ENCODE measurements at regions not wholly inside any gene's neighbourhood (a gene's known extent, or its start where the extent isn't known, plus 50 kb on each side); places are given as distances from the start of the nearest gene placed in this dataset.
A peak's percentile ranks its signal among the peaks of the same experiment; 100 is the strongest.

- Mint-ChIP-seq H3K4me1 (peaks cover 13% of the 10 kb centered on the region), H3K36me3 (peaks cover 19% of the 10 kb centered on the region), H3K27ac (peak overlapping the region; percentile 13), H3K9me3 (peaks cover 39% of the 10 kb centered on the region), H3K27me3 (ENCODE audit: low read depth) (no peaks in the 10 kb centered on the region), H3K4me3 (no peak overlapping the region)
- TF ChIP-seq, protein P1, sequence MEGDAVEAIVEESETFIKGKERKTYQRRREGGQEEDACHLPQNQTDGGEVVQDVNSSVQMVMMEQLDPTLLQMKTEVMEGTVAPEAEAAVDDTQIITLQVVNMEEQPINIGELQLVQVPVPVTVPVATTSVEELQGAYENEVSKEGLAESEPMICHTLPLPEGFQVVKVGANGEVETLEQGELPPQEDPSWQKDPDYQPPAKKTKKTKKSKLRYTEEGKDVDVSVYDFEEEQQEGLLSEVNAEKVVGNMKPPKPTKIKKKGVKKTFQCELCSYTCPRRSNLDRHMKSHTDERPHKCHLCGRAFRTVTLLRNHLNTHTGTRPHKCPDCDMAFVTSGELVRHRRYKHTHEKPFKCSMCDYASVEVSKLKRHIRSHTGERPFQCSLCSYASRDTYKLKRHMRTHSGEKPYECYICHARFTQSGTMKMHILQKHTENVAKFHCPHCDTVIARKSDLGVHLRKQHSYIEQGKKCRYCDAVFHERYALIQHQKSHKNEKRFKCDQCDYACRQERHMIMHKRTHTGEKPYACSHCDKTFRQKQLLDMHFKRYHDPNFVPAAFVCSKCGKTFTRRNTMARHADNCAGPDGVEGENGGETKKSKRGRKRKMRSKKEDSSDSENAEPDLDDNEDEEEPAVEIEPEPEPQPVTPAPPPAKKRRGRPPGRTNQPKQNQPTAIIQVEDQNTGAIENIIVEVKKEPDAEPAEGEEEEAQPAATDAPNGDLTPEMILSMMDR (IDR thresholded peaks at IDR 0.05; ENCODE audit: unreplicated experiment): no peak
- DNase-seq (ENCODE audit: low spot score in 2 of 2, unreplicated experiment in 2 of 2): no peak
Measured at GRCh38 chr4:96471956-96472867, 632.3 kb downstream of the PDHA2 start.

DNA sequence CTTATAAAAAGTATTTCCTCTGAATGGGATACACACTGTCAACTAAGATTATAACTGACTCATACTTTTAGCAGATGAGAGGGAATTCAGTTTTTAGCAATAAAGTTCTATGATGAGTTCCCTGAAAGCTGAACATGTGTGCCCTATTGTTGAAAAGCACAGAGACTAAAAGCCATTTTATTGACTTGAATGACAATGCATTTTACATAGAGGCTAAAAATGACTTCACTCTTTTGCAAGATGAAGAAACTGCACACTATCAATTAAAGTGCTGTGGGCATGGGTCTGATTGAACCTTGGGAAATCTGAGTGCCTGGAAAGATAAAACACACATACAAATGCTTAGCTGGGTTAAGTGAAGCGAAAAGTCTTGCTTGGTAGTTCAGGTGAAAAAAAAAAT is 633.4 kb downstream of the PDHA2 start:
- peaks cover 43% of the 10 kb centered on the region for H3K9me3 Mint-ChIP-seq
- peaks cover 13% of the 10 kb centered on the region for H3K4me1 Mint-ChIP-seq
- no peaks in the 10 kb centered on the region for H3K27me3 Mint-ChIP-seq (ENCODE audit: low read depth)
- peaks cover 27% of the 10 kb centered on the region for H3K36me3 Mint-ChIP-seq
- no peak overlapping the region for H3K4me3 Mint-ChIP-seq
- DNase-seq (ENCODE audit: low spot score in 2 of 2, unreplicated experiment in 2 of 2): no peak
- H3K27ac Mint-ChIP-seq: no peak overlapping the region
- TF ChIP-seq, protein P1 (IDR thresholded peaks at IDR 0.05; ENCODE audit: unreplicated experiment): no peak

GRCh38 chr4:96483308-96484030 is 643.6 kb downstream of the PDHA2 start:
- Mint-ChIP-seq H3K27me3 (ENCODE audit: low read depth) (no peaks in the 10 kb centered on the region), H3K4me3 (no peak overlapping the region), H3K36me3 (peaks cover 4% of the 10 kb centered on the region), H3K27ac (no peak overlapping the region), H3K9me3 (peaks cover 38% of the 10 kb centered on the region), H3K4me1 (peaks cover 7% of the 10 kb centered on the region)
- no peak for DNase-seq (ENCODE audit: low spot score in 2 of 2, unreplicated experiment in 2 of 2)
- TF ChIP-seq, protein P1 (IDR thresholded peaks at IDR 0.05; ENCODE audit: unreplicated experiment): no peak

- Mint-ChIP-seq H3K9me3 (peaks cover 32% of the 10 kb centered on the region), H3K27me3 (ENCODE audit: low read depth) (no peaks in the 10 kb centered on the region), H3K36me3 (peaks cover 4% of the 10 kb centered on the region), H3K4me1 (peaks cover 7% of the 10 kb centered on the region), H3K4me3 (no peak overlapping the region), H3K27ac (no peak overlapping the region)
- DNase-seq (ENCODE audit: low spot score in 2 of 2, unreplicated experiment in 2 of 2): no peak
- TF ChIP-seq, protein P1 (IDR thresholded peaks at IDR 0.05; ENCODE audit: unreplicated experiment): no peak
Measured at GRCh38 chr4:96486563-96486962, 646.7 kb downstream of the PDHA2 start.

DNA sequence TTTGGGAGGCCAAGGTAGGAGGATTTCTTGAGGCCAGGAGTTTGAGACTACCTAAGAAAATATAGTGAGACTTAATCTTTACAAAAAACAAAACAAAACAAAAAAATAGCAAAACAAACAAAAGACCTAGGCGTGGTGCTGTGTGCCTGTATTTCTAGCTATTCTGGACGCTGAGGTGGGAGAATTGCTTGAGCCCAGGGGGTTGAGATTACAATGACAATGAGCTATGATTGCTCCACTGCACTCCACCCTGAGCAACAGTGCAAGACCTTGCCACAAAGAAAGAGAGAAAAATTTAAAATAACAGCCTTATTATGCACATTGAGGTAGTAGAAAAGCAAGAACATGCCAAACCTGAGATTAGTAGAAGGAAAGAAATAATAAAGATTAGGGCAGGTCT is 657.7 kb downstream of the PDHA2 start:
- Mint-ChIP-seq H3K27ac (no peak overlapping the region), H3K4me3 (no peak overlapping the region), H3K36me3 (peaks cover 3% of the 10 kb centered on the region), H3K4me1 (no peaks in the 10 kb centered on the region), H3K9me3 (peaks cover 57% of the 10 kb centered on the region), H3K27me3 (ENCODE audit: low read depth) (no peaks in the 10 kb centered on the region)
- TF ChIP-seq, protein P1 (IDR thresholded peaks at IDR 0.05; ENCODE audit: unreplicated experiment): no peak
- no peak for DNase-seq (ENCODE audit: low spot score in 2 of 2, unreplicated experiment in 2 of 2)

Measured in mesothelial cell of epicardium (in vitro differentiated cells).